ENCODE measurements at regions not wholly inside any gene's neighbourhood (a gene's known extent, or its start where the extent isn't known, plus 50 kb on each side); places are given as distances from the start of the nearest gene placed in this dataset.

- Histone ChIP-seq H3K9me3 (ENCODE audit: control insufficient read depth, insufficient read depth, low read depth, low read length) (no peaks in the 10 kb centered on the region), H3K4me1 (ENCODE audit: control insufficient read depth, insufficient read depth, low read length) (no peaks in the 10 kb centered on the region), H3K4me3 (ENCODE audit: low read depth in 2 of 2, low read length in 2 of 2) (no peak overlapping the region), H3K36me3 (ENCODE audit: control insufficient read depth, insufficient read depth, low read length) (no peaks in the 10 kb centered on the region), H3K27me3 (ENCODE audit: control insufficient read depth, insufficient read depth, low read length) (peaks cover 6% of the 10 kb centered on the region), H3K27ac (ENCODE audit: low read length) (no peak overlapping the region)
- CTCF ChIA-PET: interaction anchor here (0.7 kb wide), 1 partner anchor 114 kb away, joined by 9 read pairs; no protein-coding TSS in a partner anchor
- no TSS peak for BruUV-seq (replicated peaks)
- intact Hi-C loops (cut with micrococcal nuclease; ENCODE audit: unreplicated experiment): no loop called here
- POLR2A ChIA-PET: no interaction called here
- DNase-seq (ENCODE audit: low read depth, low spot score) (no peak), ATAC-seq (no peak)
- in situ Hi-C loops (cut with HindIII; ENCODE audit: low pct_unique_long_range_greater_than_20kb, low sequenced_read_pairs): no loop called here
- TF ChIP-seq SIN3A (IDR thresholded peaks at IDR 0.05; ENCODE audit: borderline replicate concordance, insufficient read depth, low read depth, low read length): no peak
- no peak for TF ChIP-seq POLR2AphosphoS5 (IDR thresholded peaks at IDR 0.05; ENCODE audit: low read depth, low read length)
Observed at GRCh38 chr18:10367836-10368235, 86.6 kb upstream of the APCDD1 start.

GRCh38 chr18:10368456-10369453, 85.7 kb upstream of the APCDD1 start:
- no TSS peak for BruUV-seq (replicated peaks)
- intact Hi-C loops (cut with micrococcal nuclease; ENCODE audit: unreplicated experiment) (no loop called here), in situ Hi-C loops (cut with HindIII; ENCODE audit: low pct_unique_long_range_greater_than_20kb, low sequenced_read_pairs) (no loop called here)
- Histone ChIP-seq H3K4me1 (ENCODE audit: control insufficient read depth, insufficient read depth, low read length) (no peaks in the 10 kb centered on the region), H3K9me3 (ENCODE audit: control insufficient read depth, insufficient read depth, low read depth, low read length) (no peaks in the 10 kb centered on the region), H3K27ac (ENCODE audit: low read length) (no peak overlapping the region), H3K36me3 (ENCODE audit: control insufficient read depth, insufficient read depth, low read length) (no peaks in the 10 kb centered on the region), H3K27me3 (ENCODE audit: control insufficient read depth, insufficient read depth, low read length) (peaks cover 6% of the 10 kb centered on the region), H3K4me3 (ENCODE audit: low read depth in 2 of 2, low read length in 2 of 2) (no peak overlapping the region)
- ChIA-PET POLR2A (no interaction called here), CTCF (no interaction called here)
- ATAC-seq: no peak
- DNase-seq (ENCODE audit: low read depth, low spot score): no peak
- TF ChIP-seq TCF7L2 (IDR thresholded peaks at IDR 0.05; ENCODE audit: low read depth, low read length): no peak
- no peak for TF ChIP-seq SIN3A (IDR thresholded peaks at IDR 0.05; ENCODE audit: borderline replicate concordance, insufficient read depth, low read depth, low read length)
- TF ChIP-seq, protein P1, sequence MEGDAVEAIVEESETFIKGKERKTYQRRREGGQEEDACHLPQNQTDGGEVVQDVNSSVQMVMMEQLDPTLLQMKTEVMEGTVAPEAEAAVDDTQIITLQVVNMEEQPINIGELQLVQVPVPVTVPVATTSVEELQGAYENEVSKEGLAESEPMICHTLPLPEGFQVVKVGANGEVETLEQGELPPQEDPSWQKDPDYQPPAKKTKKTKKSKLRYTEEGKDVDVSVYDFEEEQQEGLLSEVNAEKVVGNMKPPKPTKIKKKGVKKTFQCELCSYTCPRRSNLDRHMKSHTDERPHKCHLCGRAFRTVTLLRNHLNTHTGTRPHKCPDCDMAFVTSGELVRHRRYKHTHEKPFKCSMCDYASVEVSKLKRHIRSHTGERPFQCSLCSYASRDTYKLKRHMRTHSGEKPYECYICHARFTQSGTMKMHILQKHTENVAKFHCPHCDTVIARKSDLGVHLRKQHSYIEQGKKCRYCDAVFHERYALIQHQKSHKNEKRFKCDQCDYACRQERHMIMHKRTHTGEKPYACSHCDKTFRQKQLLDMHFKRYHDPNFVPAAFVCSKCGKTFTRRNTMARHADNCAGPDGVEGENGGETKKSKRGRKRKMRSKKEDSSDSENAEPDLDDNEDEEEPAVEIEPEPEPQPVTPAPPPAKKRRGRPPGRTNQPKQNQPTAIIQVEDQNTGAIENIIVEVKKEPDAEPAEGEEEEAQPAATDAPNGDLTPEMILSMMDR (IDR thresholded peaks at IDR 0.05): no peak
- no peak for TF ChIP-seq POLR2AphosphoS5 (IDR thresholded peaks at IDR 0.05; ENCODE audit: low read depth, low read length)
- no peak for TF ChIP-seq REST (IDR thresholded peaks at IDR 0.05; ENCODE audit: insufficient read depth in 1 of 2, low read depth in 2 of 2, low read length in 1 of 2)

DNA sequence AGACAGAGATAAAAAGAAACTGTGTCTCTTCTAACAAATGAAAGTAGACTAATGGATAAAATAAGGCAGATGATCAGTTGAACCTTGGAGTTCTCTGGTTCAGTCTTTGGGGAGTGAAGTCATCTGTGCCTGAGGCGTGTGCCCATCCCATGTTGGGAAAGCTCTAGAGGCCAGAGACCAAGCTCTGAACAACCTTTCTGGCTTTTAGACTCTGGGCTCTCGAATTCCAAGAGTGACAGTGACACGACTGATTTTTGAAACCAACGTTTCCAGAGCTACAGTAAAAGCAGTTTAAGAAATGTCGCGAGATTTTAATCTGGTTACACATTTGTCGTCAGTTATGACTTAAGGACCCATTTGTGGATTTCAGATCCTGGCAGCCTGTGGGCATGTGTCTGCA, 83.7 kb upstream of the APCDD1 start:
- Histone ChIP-seq H3K9me3 (ENCODE audit: control insufficient read depth, insufficient read depth, low read depth, low read length) (no peaks in the 10 kb centered on the region), H3K36me3 (ENCODE audit: control insufficient read depth, insufficient read depth, low read length) (no peaks in the 10 kb centered on the region), H3K27me3 (ENCODE audit: control insufficient read depth, insufficient read depth, low read length) (peaks cover 6% of the 10 kb centered on the region), H3K4me3 (ENCODE audit: low read depth in 2 of 2, low read length in 2 of 2) (no peak overlapping the region), H3K27ac (ENCODE audit: low read length) (no peak overlapping the region), H3K4me1 (ENCODE audit: control insufficient read depth, insufficient read depth, low read length) (no peaks in the 10 kb centered on the region)
- DNase-seq (ENCODE audit: low read depth, low spot score): no peak
- in situ Hi-C loops (cut with HindIII; ENCODE audit: low pct_unique_long_range_greater_than_20kb, low sequenced_read_pairs) (no loop called here), intact Hi-C loops (cut with micrococcal nuclease; ENCODE audit: unreplicated experiment) (no loop called here)
- no peak for TF ChIP-seq POLR2AphosphoS5 (IDR thresholded peaks at IDR 0.05; ENCODE audit: low read depth, low read length)
- ChIA-PET POLR2A (no interaction called here), CTCF (no interaction called here)
- ATAC-seq: no peak
- no TSS peak for BruUV-seq (replicated peaks)

Data from Panc1 (cell line).